HG03175 (cell line): ENCODE measurements at regions not wholly inside any gene's neighbourhood (a gene's known extent, or its start where the extent isn't known, plus 50 kb on each side); places are given as distances from the start of the nearest gene placed in this dataset.

ENCODE experiments used
- ATAC-seq: cut with Tn5 transposase; IDR thresholded peaks from one replicate; pipeline ENCODE4 v1.9.1; 2021; ENCODE audit warnings: mild to moderate bottlenecking, moderate library complexity; ENCODE audit not compliant: unreplicated experiment

- no peak for ATAC-seq
Observed at GRCh38 chr7:136050462-136050847, 73.3 kb upstream of the MTPN start.

GRCh38 chr7:136049818-136050461 is 72.8 kb upstream of the MTPN start:
- no peak for ATAC-seq

- ATAC-seq = no peak
Observed at GRCh38 chr7:136049117-136049516, 72.0 kb upstream of the MTPN start.

GRCh38 chr7:136046548-136046947 is 69.4 kb upstream of the MTPN start:
- ATAC-seq = no peak

- ATAC-seq = no peak
Observed at GRCh38 chr7:136045992-136046391, 68.8 kb upstream of the MTPN start.

- ATAC-seq = no peak
Observed at GRCh38 chr7:136045181-136045580, 68.0 kb upstream of the MTPN start.

- no peak for ATAC-seq
Observed at GRCh38 chr7:136039577-136040345, 62.6 kb upstream of the MTPN start.

GRCh38 chr7:136036336-136036735 is 59.2 kb upstream of the MTPN start:
- ATAC-seq = no peak

GRCh38 chr7:136034132-136034531 is 57.0 kb upstream of the MTPN start:
- ATAC-seq = no peak

GRCh38 chr7:136033413-136034031 is 56.4 kb upstream of the MTPN start:
- no peak for ATAC-seq

- peak; percentile 75 for ATAC-seq
Observed at GRCh38 chr7:136030867-136031318, 53.7 kb upstream of the MTPN start.

- no peak for ATAC-seq
Observed at GRCh38 chr7:136030330-136030729, 53.2 kb upstream of the MTPN start.

- ATAC-seq = no peak
Observed at GRCh38 chr7:136027160-136027559, 50.0 kb upstream of the MTPN start.
